Caki2 (cell line): ENCODE measurements at regions not wholly inside any gene's neighbourhood (a gene's known extent, or its start where the extent isn't known, plus 50 kb on each side); places are given as distances from the start of the nearest gene placed in this dataset.
"Not testable (repeated sequence)": the region's sequence is repeated elsewhere in the genome, so short reads cannot be mapped to it uniquely, and the experiment has no call there.

Experiments used
- DNase-seq: peaks from one replicate; pipeline ENCODE4 v3.0.0-alpha.2; 2015; ENCODE audit warnings: low read depth
- in situ Hi-C: cut with HindIII; loops from 2 replicates; pipeline ENCODE4 v1.10.0; 2016; ENCODE audit warnings: low sequenced_read_pairs, low pct_unique_long_range_greater_than_20kb, mixed read lengths

GRCh38 chr3:40680685-40681657 is 156.2 kb downstream of the ZNF621 start:
- in situ Hi-C loops, result no loop called here
- no peak for DNase-seq

GRCh38 chr3:40681658-40682055 is 156.9 kb downstream of the ZNF621 start:
- no peak for DNase-seq
- in situ Hi-C loops, result no loop called here

GRCh38 chr3:40689837-40690236 is 165.1 kb downstream of the ZNF621 start:
- DNase-seq, result no peak
- in situ Hi-C loops, result no loop called here

- in situ Hi-C loops, result no loop called here
Observed at GRCh38 chr3:40690749-40691451, 166.1 kb downstream of the ZNF621 start.

GRCh38 chr3:40691452-40691861 is 166.7 kb downstream of the ZNF621 start:
- in situ Hi-C loops, result no loop called here
- no peak for DNase-seq

More at GRCh38 chr3:40690749-40691451, 166.1 kb downstream of the ZNF621 start:
- peak; percentile 48 for DNase-seq

- DNase-seq, result no peak
- in situ Hi-C loops, result no loop called here
Observed at GRCh38 chr3:40695848-40696247, 171.1 kb downstream of the ZNF621 start.

GRCh38 chr3:40698611-40699010 is 173.9 kb downstream of the ZNF621 start:
- in situ Hi-C loops, DNase-seq: not testable (repeated sequence)

GRCh38 chr3:40701016-40701588 is 176.3 kb downstream of the ZNF621 start:
- in situ Hi-C loops, result no loop called here
- no peak for DNase-seq

- no peak for DNase-seq
- in situ Hi-C loops, result no loop called here
Observed at GRCh38 chr3:40704224-40704623, 179.5 kb downstream of the ZNF621 start.

- no peak for DNase-seq
- in situ Hi-C loops, result no loop called here
Observed at GRCh38 chr3:40705663-40706062, 180.9 kb downstream of the ZNF621 start.

GRCh38 chr3:40713306-40713705 is 188.5 kb downstream of the ZNF621 start:
- DNase-seq, result no peak
- in situ Hi-C loops, result no loop called here

GRCh38 chr3:40713795-40714194 is 189.0 kb downstream of the ZNF621 start:
- in situ Hi-C loops, result no loop called here

GRCh38 chr3:40714771-40715345 is 190.1 kb downstream of the ZNF621 start:
- in situ Hi-C loops, result no loop called here
- DNase-seq, result no peak

More at GRCh38 chr3:40713795-40714194, 189.0 kb downstream of the ZNF621 start:
- DNase-seq, result no peak

GRCh38 chr3:40715551-40715950 is 190.8 kb downstream of the ZNF621 start:
- in situ Hi-C loops, result no loop called here
- DNase-seq, result no peak

- in situ Hi-C loops, result no loop called here
- no peak for DNase-seq
Observed at GRCh38 chr3:40717471-40717870, 192.7 kb downstream of the ZNF621 start.

GRCh38 chr3:40718209-40718608 is 193.4 kb downstream of the ZNF621 start:
- DNase-seq, result no peak
- in situ Hi-C loops, result no loop called here

GRCh38 chr3:40718681-40719080 is 193.9 kb downstream of the ZNF621 start:
- DNase-seq, result no peak
- in situ Hi-C loops, result no loop called here

- in situ Hi-C loops, result no loop called here
- DNase-seq, result peak; percentile 12
Observed at GRCh38 chr3:40719660-40720287, 195.0 kb downstream of the ZNF621 start.
